IPS-18c (cell line): ENCODE measurements at regions not wholly inside any gene's neighbourhood (a gene's known extent, or its start where the extent isn't known, plus 50 kb on each side); places are given as distances from the start of the nearest gene placed in this dataset.

ENCODE experiments used
- H3K4me3 ChIP-seq: 2 replicates; pipeline ENCODE4 v1.7.0; 2013; ENCODE audit warnings: low read depth, mild to moderate bottlenecking, low read length, moderate library complexity; ENCODE audit not compliant: insufficient read depth
- H3K9me3 ChIP-seq: one replicate; pipeline ENCODE4 v1.6.1; 2013; ENCODE audit warnings: mild to moderate bottlenecking, low read length, moderate library complexity; ENCODE audit not compliant: control insufficient read depth, insufficient read depth

GRCh38 chr17:79491006-79491405 is 119.8 kb downstream of the RBFOX3 start:
- H3K4me3 ChIP-seq, result no peak overlapping the region
- H3K9me3 ChIP-seq, result peaks cover 8% of the 10 kb centered on the region

GRCh38 chr17:79490530-79490929 is 120.3 kb downstream of the RBFOX3 start:
- Histone ChIP-seq H3K9me3 (peaks cover 8% of the 10 kb centered on the region), H3K4me3 (no peak overlapping the region)

- H3K9me3 ChIP-seq, result no peaks in the 10 kb centered on the region
- H3K4me3 ChIP-seq, result no peak overlapping the region
These were observed 123.7 kb downstream of the RBFOX3 start for GRCh38 chr17:79487149-79487548.

GRCh38 chr17:79485991-79486390 is 124.9 kb downstream of the RBFOX3 start:
- Histone ChIP-seq H3K4me3 (no peak overlapping the region), H3K9me3 (no peaks in the 10 kb centered on the region)

GRCh38 chr17:79485419-79485985 is 125.3 kb downstream of the RBFOX3 start:
- H3K9me3 ChIP-seq, result no peaks in the 10 kb centered on the region
- no peak overlapping the region for H3K4me3 ChIP-seq

- Histone ChIP-seq H3K9me3 (no peaks in the 10 kb centered on the region), H3K4me3 (no peak overlapping the region)
These were observed 126.0 kb downstream of the RBFOX3 start for GRCh38 chr17:79484600-79485418.

- no peak overlapping the region for H3K4me3 ChIP-seq
- no peaks in the 10 kb centered on the region for H3K9me3 ChIP-seq
These were observed 127.0 kb downstream of the RBFOX3 start for GRCh38 chr17:79483842-79484241.

GRCh38 chr17:79482727-79483521 is 127.9 kb downstream of the RBFOX3 start:
- H3K9me3 ChIP-seq, result no peaks in the 10 kb centered on the region
- H3K4me3 ChIP-seq, result no peak overlapping the region; the same call in 1 of the 2 replicates

GRCh38 chr17:79479876-79480275 is 131.0 kb downstream of the RBFOX3 start:
- no peak overlapping the region for H3K4me3 ChIP-seq
- no peaks in the 10 kb centered on the region for H3K9me3 ChIP-seq

- no peak overlapping the region for H3K4me3 ChIP-seq
- H3K9me3 ChIP-seq, result no peaks in the 10 kb centered on the region
These were observed 132.0 kb downstream of the RBFOX3 start for GRCh38 chr17:79478841-79479240.

- H3K4me3 ChIP-seq, result no peak overlapping the region
- no peaks in the 10 kb centered on the region for H3K9me3 ChIP-seq
These were observed 132.8 kb downstream of the RBFOX3 start for GRCh38 chr17:79478051-79478461.

- Histone ChIP-seq H3K4me3 (no peak overlapping the region), H3K9me3 (no peaks in the 10 kb centered on the region)
These were observed 134.7 kb downstream of the RBFOX3 start for GRCh38 chr17:79476074-79476652.

- no peak overlapping the region for H3K4me3 ChIP-seq
- no peaks in the 10 kb centered on the region for H3K9me3 ChIP-seq
These were observed 136.9 kb downstream of the RBFOX3 start for GRCh38 chr17:79473876-79474440.

GRCh38 chr17:79473111-79473875 is 137.6 kb downstream of the RBFOX3 start:
- H3K4me3 ChIP-seq, result no peak overlapping the region
- no peaks in the 10 kb centered on the region for H3K9me3 ChIP-seq

- no peak overlapping the region for H3K4me3 ChIP-seq
These were observed 140.1 kb downstream of the RBFOX3 start for GRCh38 chr17:79470754-79471153.

GRCh38 chr17:79469646-79470045 is 141.2 kb downstream of the RBFOX3 start:
- Histone ChIP-seq H3K9me3 (no peaks in the 10 kb centered on the region), H3K4me3 (no peak overlapping the region)

More at GRCh38 chr17:79470754-79471153, 140.1 kb downstream of the RBFOX3 start:
- no peaks in the 10 kb centered on the region for H3K9me3 ChIP-seq
